Body of pancreas (tissue), 4 donors: ENCODE measurements at regions not wholly inside any gene's neighbourhood (a gene's known extent, or its start where the extent isn't known, plus 50 kb on each side); places are given as distances from the start of the nearest gene placed in this dataset.

Source experiments
- ATAC-seq: fragments of 150-250 bp; one replicate; pipeline ENCODE4 v1.9.1; 2016
- DNase-seq, 4 donors: peaks; one replicate each; pipeline ENCODE4 v3.0.0-alpha.2; 2019
- H3K27ac ChIP-seq, 4 donors: fragments of 200-600 bp; sonication (generic); 1 replicate in 3 of 4; 2 replicates in 1 of 4; pipeline versions ENCODE4 v1.5.1 to v1.6.1; 2016 to 2019; ENCODE audit warnings: mild to moderate bottlenecking in 1 of 4, mixed read lengths in 1 of 4, moderate library complexity in 1 of 4
- H3K27me3 ChIP-seq, 2 donors: fragments of 200-600 bp; sonication (generic); one replicate each; pipeline ENCODE4 v1.6.0; 2016; ENCODE audit warnings: mild to moderate bottlenecking in 1 of 2
- H3K36me3 ChIP-seq, 2 donors: fragments of 200-600 bp; sonication (generic); replicated peaks in 1 of 2; 2 replicates each; pipeline ENCODE4 v1.5.1; 2016; ENCODE audit warnings: low read depth in 2 of 2; ENCODE audit not compliant: insufficient read depth in 1 of 2
- H3K4me1 ChIP-seq: fragments of 200-600 bp; sonication (generic); one replicate; pipeline ENCODE4 v1.6.0; 2016
- H3K4me3 ChIP-seq, 2 donors: fragments of 200-600 bp; sonication (generic); 1 replicate in 1 of 2; 2 replicates in 1 of 2; pipeline ENCODE4 v1.5.1; 2016 to 2019
- H3K9me3 ChIP-seq, 3 donors: fragments of 200-600 bp; sonication (generic); 1 replicate in 2 of 3; 2 replicates in 1 of 3; pipeline ENCODE4 v1.5.1; 2016
- CTCF ChIP-seq, 7 experiments: fragments of 450-650 bp in 4 of 7; fragments of 200-600 bp in 3 of 7; sonication (generic) in 3 of 7; IDR thresholded peaks; one replicate each; pipeline ENCODE4 v1.5.1; 2016 to 2019; ENCODE audit warnings: antibody characterized with exemption in 7 of 7
- POLR2A ChIP-seq, 3 donors: fragments of 450-650 bp; IDR thresholded peaks; one replicate each; pipeline ENCODE4 v1.6.1; 2016; ENCODE audit warnings: antibody characterized with exemption in 3 of 3, mild to moderate bottlenecking in 2 of 3
- WGBS, 2 donors: methylation state at CpG; one replicate each; pipeline ENCODE4 v1.1.5; 2017; 5-methylcytosine and 5-hydroxymethylcytosine counted together
- intact Hi-C: fragments of 100-400 bp; cut with DNase I; formaldehyde crosslinking; loops from one replicate; pipeline ENCODE4 v1.15.1; 2023

- intact Hi-C loops = no loop called here
- peaks cover 21% of the 10 kb centered on the region for H3K4me1 ChIP-seq
- DNase-seq (no peak), ATAC-seq (no peak)
- no peaks in the 10 kb centered on the region for H3K9me3 ChIP-seq
- H3K27ac ChIP-seq = no peak overlapping the region
- no peak overlapping the region for H3K4me3 ChIP-seq
- no peaks in the 10 kb centered on the region for H3K36me3 ChIP-seq
- 10 to 18% methylated on average over 2 of the region's 2 CpGs for WGBS, 2 donors
- TF ChIP-seq CTCF (IDR thresholded peaks at IDR 0.05) (no peak), POLR2A (IDR thresholded peaks at IDR 0.05) (no peak)
- no peaks in the 10 kb centered on the region for H3K27me3 ChIP-seq
These were observed 376.4 kb downstream of the CNTN6 start for GRCh38 chr3:1469248-1469647.

GRCh38 chr3:1469687-1470086 is 376.9 kb downstream of the CNTN6 start:
- no peak for ATAC-seq
- 15 to 34% methylated on average over 2 of the region's 2 CpGs for WGBS, 2 donors
- peak in 1 of 4 donors; percentile 27 for DNase-seq

DNA sequence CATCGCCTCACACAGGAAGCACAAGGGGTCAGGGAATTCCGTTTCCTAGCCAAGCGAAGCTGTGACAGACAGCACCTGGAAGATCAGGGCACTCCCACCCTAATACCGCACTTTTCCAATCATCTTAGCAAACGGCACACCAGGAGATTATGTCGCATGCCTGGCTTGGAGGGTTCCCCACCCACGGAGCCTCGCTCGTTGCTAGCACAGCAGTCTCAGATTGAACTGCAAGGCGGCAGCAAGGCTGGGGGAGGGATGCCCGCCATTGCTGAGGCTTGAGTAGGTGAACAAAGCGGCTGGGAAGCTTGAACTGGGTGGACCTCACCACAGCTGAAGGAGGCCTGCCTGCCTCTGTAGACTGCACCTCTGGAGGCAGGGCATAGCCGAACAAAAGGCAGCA is 384.8 kb downstream of the CNTN6 start:
- intact Hi-C loops = no loop called here
- 80 to 88% methylated on average over 8 to 13 of the region's 13 CpGs for WGBS, 2 donors
- Histone ChIP-seq H3K4me1 (no peaks in the 10 kb centered on the region), H3K27me3 (no peaks in the 10 kb centered on the region), H3K36me3 (no peaks in the 10 kb centered on the region), H3K27ac (no peak overlapping the region), H3K4me3 (no peak overlapping the region), H3K9me3 (no peaks in the 10 kb centered on the region)
- no peak for DNase-seq
- no peak for TF ChIP-seq CTCF (IDR thresholded peaks at IDR 0.05)
- TF ChIP-seq POLR2A (IDR thresholded peaks at IDR 0.05) = no peak
- ATAC-seq = no peak

More at GRCh38 chr3:1469687-1470086, 376.9 kb downstream of the CNTN6 start:
- peaks cover 21% of the 10 kb centered on the region for H3K4me1 ChIP-seq
- TF ChIP-seq CTCF (IDR thresholded peaks at IDR 0.05) (no peak), POLR2A (IDR thresholded peaks at IDR 0.05) (no peak)
- intact Hi-C loops = no loop called here
- no peaks in the 10 kb centered on the region for H3K27me3 ChIP-seq
- H3K9me3 ChIP-seq = no peaks in the 10 kb centered on the region
- no peak overlapping the region for H3K4me3 ChIP-seq
- no peak overlapping the region for H3K27ac ChIP-seq
- H3K36me3 ChIP-seq = no peaks in the 10 kb centered on the region

- DNase-seq (no peak), ATAC-seq (no peak)
- H3K4me3 ChIP-seq = no peak overlapping the region
- intact Hi-C loops = no loop called here
- TF ChIP-seq POLR2A (IDR thresholded peaks at IDR 0.05) (no peak), CTCF (IDR thresholded peaks at IDR 0.05) (no peak)
- no peaks in the 10 kb centered on the region for H3K36me3 ChIP-seq
- no peaks in the 10 kb centered on the region for H3K4me1 ChIP-seq
- no peaks in the 10 kb centered on the region for H3K27me3 ChIP-seq
- H3K9me3 ChIP-seq = no peaks in the 10 kb centered on the region
- H3K27ac ChIP-seq = no peak overlapping the region
These were observed 402.6 kb downstream of the CNTN6 start for GRCh38 chr3:1495466-1495865.

DNA sequence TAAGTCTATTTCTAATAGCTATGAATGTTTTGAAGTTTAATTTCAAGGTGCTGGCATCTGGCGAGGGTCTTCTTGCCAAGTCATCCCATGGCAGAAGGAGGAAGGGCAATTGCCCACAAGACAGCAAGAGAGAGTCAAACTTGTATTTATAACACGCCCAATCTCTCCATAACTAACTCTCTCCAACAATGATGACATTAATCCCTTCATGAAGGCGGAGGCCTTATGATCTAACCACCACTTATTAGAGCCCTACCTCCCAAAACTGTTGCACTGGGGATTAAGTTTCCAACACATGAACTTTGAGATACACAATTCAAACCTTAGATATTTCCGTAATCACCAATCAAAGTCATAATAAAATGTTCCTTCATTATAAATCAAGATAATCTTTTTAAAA is 406.9 kb downstream of the CNTN6 start:
- 72 to 75% methylated on average over 4 of the region's 4 CpGs for WGBS, 2 donors
- TF ChIP-seq CTCF (IDR thresholded peaks at IDR 0.05) (no peak), POLR2A (IDR thresholded peaks at IDR 0.05) (no peak)
- H3K9me3 ChIP-seq = no peaks in the 10 kb centered on the region
- H3K36me3 ChIP-seq = no peaks in the 10 kb centered on the region
- H3K4me3 ChIP-seq = no peak overlapping the region
- DNase-seq (no peak), ATAC-seq (no peak)
- H3K27ac ChIP-seq = no peak overlapping the region
- no peaks in the 10 kb centered on the region for H3K27me3 ChIP-seq
- no peaks in the 10 kb centered on the region for H3K4me1 ChIP-seq
- intact Hi-C loops = no loop called here
